ENCODE measurements at regions not wholly inside any gene's neighbourhood (a gene's known extent, or its start where the extent isn't known, plus 50 kb on each side); places are given as distances from the start of the nearest gene placed in this dataset.
"Not testable (repeated sequence)": the region's sequence is repeated elsewhere in the genome, so short reads cannot be mapped to it uniquely, and the experiment has no call there.

DNA sequence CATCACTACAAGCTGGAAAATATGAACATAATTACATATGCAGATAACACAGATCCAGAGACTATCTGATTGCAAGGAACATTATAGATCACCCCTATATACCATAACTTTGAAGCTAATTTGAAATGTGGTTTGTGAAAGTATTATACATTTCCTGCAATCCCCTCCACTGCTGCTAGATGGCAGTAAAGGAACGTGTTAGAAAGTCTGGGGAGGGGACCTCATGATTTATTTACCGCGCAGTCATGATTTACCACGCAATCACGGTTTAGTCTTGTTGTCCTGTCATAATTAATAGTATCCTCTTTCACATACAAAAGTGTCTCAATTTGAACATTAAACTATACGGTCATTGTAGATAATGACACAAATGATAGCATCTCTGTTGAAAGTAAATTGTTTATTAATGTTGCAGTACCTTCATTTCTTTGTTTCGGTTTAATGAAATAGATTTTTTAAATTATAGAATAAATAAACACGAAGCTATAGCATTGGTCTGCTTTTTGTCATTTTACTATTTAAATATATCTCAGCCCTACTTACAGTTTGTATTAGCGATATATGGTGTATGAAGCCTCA is 145.3 kb upstream of the PRSS1 start:
- peak; percentile 72 for DNase-seq (ENCODE audit: low read depth)

DNA sequence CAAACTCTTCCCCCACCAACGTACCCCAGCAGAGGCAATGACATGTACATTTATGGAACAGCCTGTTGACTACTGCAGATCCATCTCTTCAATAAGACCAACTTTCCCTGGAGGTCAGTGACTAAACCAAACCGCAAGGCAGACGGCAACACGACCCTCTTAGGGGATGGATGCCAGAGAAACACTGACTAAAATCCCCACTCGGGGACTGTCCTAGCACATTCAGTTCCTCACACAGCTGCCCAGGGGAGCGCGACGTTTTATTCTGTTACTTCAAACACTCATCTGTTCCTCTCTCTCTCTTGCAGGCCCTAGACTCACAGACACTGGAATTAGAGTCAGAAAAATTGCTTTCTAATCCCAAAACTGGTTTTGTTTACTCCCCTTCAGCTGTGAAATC is 146.5 kb upstream of the PRSS1 start:
- no peak for DNase-seq (ENCODE audit: low read depth)

DNA sequence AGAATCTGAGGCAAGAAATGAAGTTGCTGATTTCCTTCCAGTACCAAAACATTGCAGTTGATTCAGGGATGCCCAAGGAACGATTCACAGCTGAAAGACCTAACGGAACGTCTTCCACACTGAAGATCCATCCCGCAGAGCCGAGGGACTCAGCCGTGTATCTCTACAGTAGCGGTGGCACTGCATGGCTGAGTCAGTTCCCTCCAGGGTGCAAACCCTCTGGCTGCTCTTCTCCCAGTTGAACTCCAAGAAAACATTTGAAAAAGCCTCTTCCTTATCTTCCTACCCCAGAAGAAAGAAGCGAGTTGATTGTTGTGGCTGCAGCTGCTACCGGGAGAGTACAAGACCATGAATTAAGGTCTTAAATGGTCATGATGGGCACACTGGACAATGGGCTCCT is 147.1 kb upstream of the PRSS1 start:
- DNase-seq (ENCODE audit: low read depth): no peak

DNA sequence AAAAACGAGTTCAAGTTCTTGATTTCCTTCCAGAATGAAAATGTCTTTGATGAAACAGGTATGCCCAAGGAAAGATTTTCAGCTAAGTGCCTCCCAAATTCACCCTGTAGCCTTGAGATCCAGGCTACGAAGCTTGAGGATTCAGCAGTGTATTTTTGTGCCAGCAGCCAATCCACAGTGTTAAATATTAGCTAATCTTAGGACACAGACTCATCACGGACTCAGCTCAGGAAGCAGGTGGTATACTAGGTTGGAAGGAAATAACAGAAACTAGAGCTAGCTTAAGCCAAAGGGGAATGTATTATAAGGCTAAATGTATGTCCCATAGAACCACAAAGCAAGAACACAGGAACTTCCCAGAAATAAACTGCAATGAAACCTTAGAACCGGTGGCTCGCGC is 151.0 kb upstream of the PRSS1 start:
- DNase-seq (ENCODE audit: low read depth): no peak

DNA sequence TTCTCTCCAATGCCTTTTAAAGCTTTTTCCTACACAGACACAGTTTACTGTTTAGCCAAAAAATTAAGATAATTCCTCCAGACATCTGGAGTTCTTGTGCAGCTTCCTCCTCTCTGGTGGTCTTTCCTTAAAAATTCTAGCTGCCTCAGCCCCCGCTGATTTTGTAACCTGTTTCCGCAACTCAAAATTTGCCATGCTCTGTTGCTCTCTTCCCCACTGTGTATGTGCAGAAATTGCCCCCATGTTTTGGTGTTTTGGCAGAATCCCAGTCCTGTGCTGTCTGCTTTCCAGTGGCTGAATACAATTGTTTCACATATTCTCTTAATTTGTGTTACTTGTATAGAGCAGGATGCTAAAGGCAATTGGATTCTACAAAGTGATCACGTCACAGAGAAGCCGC is 151.7 kb upstream of the PRSS1 start:
- no peak for DNase-seq (ENCODE audit: low read depth)

DNA sequence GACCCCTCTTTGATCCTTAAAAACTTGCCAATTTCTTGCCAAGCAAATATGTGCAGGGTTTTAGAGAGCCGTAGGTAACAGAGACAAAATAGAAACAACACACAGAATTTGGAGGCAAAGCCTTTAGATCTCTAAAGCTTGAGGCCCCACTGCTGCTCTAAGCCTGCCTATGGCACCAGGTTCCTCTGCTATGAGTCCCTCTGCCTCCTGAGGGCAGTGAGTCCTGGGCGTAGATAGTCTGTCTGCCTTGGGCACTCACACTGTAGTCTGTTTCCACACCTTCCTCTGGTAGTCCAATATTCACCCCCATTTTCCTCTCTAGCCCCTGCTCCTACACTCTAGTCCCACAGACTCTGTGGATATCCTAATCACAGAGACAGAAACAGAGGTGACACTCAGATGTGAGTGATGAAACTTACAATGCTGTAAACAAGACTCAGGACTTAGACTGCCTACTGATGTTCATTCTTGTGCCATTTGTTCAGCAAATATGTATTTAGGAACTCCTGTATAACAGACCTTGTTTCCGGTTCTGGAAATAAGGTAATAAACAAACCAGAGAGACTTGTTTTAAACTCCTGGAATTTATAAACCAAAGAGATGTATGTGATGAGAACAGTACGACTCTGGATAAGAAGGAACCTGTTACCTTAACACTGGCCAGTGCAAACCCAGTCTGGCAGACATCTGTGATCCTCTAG is 153.3 kb upstream of the PRSS1 start:
- DNase-seq (ENCODE audit: low read depth): no peak

DNA sequence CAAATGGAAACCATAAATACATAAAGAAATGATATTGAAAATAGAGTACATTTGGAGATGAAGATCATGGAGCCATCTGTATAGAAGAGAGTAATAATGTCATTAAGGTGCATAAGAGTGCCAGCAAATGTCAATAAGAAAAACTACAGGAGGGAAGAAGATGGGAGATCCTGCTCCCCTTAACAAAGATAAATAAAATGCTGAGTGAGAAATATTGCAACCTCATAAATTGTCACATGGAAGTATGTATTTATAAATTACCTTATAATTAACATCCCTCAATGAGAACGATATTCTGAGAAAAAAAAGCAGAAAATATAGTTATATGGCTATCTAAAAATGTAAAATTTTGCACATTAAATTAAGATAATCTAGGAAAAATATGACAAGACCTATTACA is 155.2 kb upstream of the PRSS1 start:
- DNase-seq (ENCODE audit: low read depth): no peak

DNA sequence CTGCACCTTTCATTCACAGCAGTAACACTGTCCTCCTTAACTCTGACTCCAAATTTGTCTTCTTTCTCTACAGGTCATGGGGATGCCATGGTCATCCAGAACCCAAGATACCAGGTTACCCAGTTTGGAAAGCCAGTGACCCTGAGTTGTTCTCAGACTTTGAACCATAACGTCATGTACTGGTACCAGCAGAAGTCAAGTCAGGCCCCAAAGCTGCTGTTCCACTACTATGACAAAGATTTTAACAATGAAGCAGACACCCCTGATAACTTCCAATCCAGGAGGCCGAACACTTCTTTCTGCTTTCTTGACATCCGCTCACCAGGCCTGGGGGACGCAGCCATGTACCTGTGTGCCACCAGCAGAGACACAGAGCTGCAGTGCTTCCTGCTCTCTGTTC is 156.2 kb upstream of the PRSS1 start:
- no peak for DNase-seq (ENCODE audit: low read depth)

DNA sequence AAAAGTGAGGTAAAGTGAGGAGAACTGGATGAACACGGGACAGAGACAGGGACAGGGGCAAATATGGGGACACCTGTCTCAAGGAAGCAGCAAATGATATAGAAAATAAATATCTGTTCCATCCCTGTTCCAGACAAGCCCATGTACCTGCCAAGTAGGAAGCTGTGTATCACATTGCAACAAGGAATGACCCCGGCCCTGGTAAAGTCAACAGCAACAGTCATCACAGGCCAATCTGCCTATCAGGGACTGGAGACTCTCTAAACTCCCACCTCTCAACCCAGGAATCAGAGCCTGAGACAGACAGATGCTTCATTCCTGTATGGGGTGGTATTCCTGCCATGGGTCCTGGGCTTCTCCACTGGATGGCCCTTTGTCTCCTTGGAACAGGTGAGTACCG is 156.6 kb upstream of the PRSS1 start:
- DNase-seq (ENCODE audit: low read depth): no peak

DNA sequence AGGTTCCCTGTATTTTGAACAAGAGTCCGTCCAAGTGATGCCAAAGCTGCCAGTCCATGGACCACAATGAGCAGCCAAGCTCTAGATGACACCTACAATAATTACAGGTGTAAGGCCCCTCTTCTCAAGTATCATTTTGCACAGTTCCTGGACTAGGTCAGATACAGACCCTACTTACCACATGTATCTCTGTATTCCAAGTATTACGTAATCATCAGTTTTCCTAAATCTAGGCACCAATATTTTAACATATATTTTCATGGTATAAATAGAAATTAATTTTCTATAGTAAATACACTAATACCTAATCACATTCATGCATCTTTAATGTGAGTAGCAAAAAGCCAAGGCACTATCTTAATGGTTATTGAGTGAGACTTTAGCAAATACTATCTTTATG is 157.0 kb upstream of the PRSS1 start:
- no peak for DNase-seq (ENCODE audit: low read depth)

DNA sequence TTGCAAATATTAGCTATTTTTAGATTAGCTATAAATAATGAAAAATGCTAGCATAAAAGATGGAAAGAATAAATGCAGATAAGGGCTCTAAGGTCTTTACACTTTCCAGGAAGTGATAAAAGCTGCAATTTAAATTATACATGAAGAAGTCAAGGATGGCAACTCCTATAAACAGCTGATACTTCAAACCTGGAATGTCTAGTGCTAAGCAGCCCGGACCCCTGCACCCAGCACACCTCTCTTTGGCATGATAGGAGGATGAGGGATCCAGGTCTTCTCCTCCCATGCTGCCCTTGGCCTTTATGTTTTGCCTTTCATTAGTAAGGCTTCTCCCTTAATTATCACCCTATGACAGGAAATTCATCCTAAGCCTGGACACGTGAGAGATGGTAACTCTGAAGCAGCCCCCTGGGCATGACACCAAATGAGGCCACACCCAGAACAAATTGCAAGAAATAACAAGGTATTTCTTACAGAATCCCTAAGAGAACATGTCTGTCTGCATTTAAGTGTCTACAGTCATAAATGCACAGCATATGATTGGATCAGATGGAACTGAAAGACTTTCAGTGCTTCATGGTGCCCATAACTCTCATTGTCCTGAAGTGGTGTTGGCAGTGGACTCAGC is 158.3 kb upstream of the PRSS1 start:
- DNase-seq (ENCODE audit: low read depth): no peak

DNA sequence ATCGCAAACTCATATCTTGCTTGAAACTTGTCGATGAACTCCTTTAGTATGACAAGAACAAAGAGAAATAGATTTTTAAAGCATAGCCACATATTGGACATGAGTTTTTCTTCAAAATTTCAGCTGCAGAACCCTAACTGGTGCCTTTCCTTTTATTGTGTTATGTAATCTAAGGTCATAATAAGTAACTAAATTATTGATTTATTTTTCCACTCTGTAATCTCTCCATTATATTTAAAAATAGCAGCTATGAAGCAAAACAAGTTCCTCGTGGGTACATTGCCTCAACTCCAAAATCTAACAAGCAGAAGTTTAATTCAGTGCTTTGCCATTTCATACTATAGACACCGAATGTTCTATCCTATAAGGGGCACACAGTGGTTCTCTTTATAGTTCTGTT is 159.2 kb upstream of the PRSS1 start:
- no peak for DNase-seq (ENCODE audit: low read depth)

DNA sequence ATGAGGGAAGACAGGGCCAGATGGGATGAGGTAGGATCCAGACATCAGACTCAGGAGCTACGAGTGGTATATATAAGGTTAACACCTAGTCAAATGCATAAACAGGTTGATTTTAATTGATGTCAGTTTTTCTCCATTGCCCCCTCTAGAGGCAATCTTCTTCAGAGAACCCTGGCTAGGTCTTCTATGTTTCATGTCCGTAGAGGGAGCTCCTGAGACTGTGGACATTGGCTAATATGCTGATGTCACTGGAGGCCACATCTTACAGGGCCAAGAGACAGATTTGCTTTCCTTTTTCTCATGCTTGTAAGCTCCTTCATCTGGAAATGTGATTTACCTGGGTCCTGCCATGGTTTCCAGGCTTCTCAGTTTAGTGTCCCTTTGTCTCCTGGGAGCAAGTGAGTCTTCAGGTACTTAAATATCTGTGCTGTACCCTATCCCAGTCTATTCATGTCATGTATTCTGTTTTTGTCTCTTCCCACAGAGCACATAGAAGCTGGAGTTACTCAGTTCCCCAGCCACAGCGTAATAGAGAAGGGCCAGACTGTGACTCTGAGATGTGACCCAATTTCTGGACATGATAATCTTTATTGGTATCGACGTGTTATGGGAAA is 161.6 kb upstream of the PRSS1 start:
- peak; percentile 79 for DNase-seq (ENCODE audit: low read depth)

DNA sequence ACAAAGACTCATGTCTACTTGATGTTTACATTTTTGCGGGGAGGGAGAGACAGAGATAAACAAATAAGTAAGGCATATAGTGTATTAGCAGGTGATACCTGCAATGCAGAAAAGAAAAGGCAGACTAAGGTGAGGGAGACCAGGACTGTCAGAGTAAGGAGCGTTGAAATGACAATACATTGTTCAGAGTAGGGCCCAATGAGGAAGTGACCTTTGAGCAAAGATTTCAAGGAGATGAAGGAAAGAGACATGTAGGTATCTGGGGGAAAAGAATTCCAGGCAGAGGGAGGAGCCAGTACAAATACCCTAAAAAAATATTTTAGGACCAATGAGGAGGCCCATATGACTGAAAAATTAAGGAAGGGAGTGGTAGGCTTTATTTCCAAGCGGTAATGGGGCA is 162.7 kb upstream of the PRSS1 start:
- no peak for DNase-seq (ENCODE audit: low read depth)

DNA sequence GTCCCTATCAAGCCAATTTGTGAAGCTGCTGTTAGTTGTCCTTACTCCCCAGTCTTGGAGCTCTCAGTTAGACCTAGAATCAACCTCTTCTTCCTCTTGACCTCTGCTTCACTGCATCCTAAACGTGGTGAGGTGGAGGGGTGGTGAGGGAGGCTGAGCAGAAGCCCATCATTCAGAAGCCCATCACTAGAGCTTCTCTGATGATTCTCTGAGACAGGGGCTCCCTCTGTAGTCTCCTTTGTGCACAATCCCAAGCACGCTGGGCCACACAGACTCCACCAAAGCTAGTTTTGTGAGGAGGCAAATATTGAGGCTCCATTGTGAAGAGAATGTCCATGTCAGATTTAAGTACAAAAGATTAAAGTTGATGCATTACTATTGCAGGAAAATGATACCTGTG is 163.8 kb upstream of the PRSS1 start:
- no peak for DNase-seq (ENCODE audit: low read depth)

DNA sequence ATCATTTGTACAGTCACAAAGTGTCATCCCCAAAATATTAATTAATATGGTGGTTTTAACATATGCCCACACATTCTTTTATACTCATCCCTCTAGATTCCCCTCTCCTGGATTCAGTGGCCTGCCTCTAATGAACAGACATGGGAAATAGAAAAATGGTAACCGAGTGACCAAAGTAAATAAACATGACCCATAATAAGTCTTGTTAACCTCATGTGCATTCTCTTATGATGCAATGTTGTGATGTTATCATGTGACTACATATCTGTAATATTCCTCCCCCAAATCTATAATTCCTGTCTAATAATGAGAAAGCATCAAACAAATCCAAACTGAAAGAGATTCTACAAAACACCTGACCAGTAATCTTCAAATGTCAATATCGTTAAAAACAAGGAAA is 164.5 kb upstream of the PRSS1 start:
- peak; percentile 41 for DNase-seq (ENCODE audit: low read depth)

DNA sequence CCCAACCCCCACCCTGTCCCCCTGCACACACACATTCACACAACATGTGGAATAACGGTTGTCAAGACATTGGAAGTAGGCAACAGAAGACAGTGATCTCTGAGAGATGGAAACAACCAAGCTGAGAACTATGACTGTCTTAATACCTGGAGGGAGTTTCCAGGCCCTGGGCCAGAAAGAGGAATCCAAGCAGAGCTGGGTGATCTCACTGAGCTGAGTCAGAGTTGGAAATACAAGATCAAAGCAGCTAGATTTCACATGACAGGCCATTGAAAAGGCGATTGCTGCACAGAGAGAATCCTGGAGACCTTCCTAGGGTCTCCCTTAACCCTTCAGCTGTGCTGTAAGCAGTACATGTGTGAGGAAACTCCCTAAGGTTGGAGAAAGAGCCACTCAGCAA is 165.8 kb upstream of the PRSS1 start:
- DNase-seq (ENCODE audit: low read depth): peak; percentile 70

DNA sequence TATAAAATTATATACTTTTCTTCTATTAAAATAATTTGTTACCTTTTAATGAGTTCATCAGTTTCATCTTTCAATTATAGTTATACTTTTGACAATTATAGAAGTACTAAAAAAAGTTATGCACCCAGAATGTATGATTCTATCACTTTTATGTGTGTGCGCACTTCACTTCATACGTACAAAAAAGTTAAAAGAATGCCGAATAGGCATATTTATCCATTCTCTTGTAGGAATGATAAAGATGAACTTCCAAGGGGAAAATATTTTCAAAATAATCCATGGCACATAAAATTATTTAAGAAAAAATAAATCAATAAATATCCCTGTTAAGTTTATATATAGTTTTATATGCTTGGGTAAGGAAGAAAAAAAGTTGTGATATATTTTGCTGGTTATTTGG is 166.9 kb upstream of the PRSS1 start:
- DNase-seq (ENCODE audit: low read depth): no peak

DNA sequence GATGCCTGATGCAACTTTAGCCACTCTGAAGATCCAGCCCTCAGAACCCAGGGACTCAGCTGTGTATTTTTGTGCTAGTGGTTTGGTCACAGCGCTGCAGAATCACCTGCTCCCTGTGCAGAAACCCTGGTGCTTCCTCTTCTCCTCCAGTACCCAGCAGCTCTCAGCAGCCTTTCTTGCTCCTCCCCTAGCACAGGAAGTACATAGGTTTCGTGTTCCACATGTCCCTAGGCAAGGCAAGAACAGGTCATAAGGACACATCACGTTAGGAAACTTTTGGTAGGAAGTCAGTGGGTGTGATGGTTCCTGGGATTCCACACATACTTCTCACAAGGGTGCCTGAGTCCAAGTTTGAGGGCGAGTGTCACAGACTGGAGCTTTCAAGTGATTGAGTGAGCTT is 167.9 kb upstream of the PRSS1 start:
- DNase-seq (ENCODE audit: low read depth): peak; percentile 14

DNA sequence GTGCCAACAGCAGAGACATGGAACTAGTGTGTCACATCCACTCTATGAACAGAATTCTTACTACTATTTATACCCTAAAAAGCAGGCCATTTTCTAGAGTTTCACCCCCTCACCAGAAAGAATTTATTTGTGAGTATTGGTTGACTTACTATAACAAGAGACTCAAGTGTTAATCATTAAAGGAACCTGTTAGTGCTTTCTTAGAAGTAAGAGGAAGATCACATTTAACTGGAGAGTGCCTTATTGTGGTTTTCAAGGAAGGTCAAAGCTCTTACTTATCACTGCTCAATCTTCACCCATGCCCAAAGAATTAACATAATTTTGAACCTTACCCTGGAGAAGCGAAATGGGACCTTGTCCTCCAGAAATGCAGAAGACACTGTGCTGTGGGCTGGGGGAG is 169.3 kb upstream of the PRSS1 start:
- no peak for DNase-seq (ENCODE audit: low read depth)

DNA sequence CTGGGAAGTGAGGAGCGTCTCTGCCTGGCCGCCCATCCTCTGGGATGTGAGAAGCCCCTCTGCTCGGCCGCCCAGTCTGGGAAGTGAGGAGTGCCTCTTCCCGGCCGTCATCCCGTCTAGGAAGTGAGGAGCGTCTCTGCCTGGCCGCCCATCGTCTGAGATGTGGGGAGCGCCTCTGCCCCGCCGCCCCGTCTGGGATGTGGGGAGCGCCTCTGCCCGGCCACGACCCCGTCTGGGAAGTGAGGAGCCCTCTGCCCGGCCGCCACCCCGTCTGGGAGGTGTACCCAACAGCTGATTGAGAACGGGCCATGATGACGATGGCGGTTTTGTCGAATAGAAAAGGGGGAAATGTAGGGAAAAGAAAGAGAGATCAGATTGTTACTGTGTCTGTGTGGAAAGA is 173.9 kb upstream of the PRSS1 start:
- DNase-seq (ENCODE audit: low read depth): not testable (repeated sequence)

DNA sequence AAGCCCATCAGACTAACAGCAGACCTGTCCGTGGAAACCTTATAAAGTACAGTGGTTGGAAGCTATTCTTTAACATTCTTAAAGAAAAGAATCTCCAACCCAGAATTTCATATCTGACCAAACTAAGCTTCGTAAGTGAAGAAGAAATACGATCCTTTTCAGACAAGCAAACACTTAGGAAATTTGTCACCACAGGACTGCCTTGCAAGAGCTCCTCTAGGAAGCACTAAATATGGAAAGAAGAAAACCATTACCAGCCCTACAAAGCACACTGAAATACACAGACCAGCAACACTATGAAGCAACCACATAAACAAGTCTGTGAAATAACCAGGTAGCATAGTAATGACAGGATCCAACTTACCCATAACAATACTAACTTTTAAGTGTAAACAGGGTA is 177.7 kb upstream of the PRSS1 start:
- peak; percentile 58 for DNase-seq (ENCODE audit: low read depth)

DNA sequence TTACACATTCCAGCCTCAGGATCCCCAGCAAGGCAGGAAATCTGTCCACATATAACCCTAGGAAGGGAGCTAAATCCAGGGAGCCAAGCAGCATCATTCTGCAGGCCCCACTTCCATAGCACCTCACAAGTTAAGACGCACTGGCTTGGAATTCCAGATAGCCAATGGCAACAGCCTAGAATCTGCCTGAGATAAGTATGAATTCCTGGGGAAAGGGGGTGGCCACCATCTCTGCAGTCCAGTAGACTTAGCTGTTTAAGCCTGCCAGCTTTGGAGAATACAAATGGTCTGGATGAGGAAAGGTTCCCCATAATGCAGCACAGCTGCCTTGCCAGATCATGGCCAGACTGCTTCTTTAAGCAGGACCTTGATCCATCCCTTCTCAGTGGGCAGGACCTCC is 179.4 kb upstream of the PRSS1 start:
- no peak for DNase-seq (ENCODE audit: low read depth)
